Ascending aorta (tissue), 2 donors: ENCODE measurements at regions not wholly inside any gene's neighbourhood (a gene's known extent, or its start where the extent isn't known, plus 50 kb on each side); places are given as distances from the start of the nearest gene placed in this dataset.

Source experiments
- DNase-seq, 2 donors: peaks; one replicate each; pipeline ENCODE4 v3.0.0-alpha.2; 2019; ENCODE audit warnings: low spot score in 2 of 2
- H3K27ac ChIP-seq, 2 donors: fragments of 200-600 bp; sonication (generic); one replicate each; pipeline ENCODE4 v1.5.1; 2016 to 2017; ENCODE audit warnings: mild to moderate bottlenecking in 1 of 2
- H3K27me3 ChIP-seq: fragments of 200-600 bp; sonication (generic); one replicate; pipeline ENCODE4 v1.5.1; 2017
- H3K36me3 ChIP-seq, 2 donors: fragments of 200-600 bp; sonication (generic); one replicate each; pipeline ENCODE4 v1.5.1; 2016
- H3K4me1 ChIP-seq, 2 donors: fragments of 200-600 bp; sonication (generic); one replicate each; pipeline ENCODE4 v1.5.1; 2016 to 2017; ENCODE audit warnings: mild to moderate bottlenecking in 1 of 2
- H3K4me3 ChIP-seq, 2 donors: fragments of 200-600 bp; sonication (generic); one replicate each; pipeline ENCODE4 v1.5.1; 2016 to 2017; ENCODE audit warnings: mild to moderate bottlenecking in 1 of 2
- H3K9me3 ChIP-seq, 2 donors: fragments of 200-600 bp; sonication (generic); one replicate each; pipeline ENCODE4 v1.5.1; 2016
- intact Hi-C: fragments of 100-400 bp; cut with DNase I; formaldehyde crosslinking; loops from one replicate; pipeline ENCODE4 v1.15.1; 2023
- TF ChIP-seq, protein P1 (sequence below), 3 experiments: fragments of 200-600 bp in 2 of 3; fragments of 450-650 bp in 1 of 3; sonication (generic) in 2 of 3; IDR thresholded peaks; one replicate each; pipeline ENCODE4 v1.5.1; 2016 to 2019; ENCODE audit warnings: antibody characterized with exemption in 3 of 3, mild to moderate bottlenecking in 1 of 3, moderate library complexity in 1 of 3

DNA sequence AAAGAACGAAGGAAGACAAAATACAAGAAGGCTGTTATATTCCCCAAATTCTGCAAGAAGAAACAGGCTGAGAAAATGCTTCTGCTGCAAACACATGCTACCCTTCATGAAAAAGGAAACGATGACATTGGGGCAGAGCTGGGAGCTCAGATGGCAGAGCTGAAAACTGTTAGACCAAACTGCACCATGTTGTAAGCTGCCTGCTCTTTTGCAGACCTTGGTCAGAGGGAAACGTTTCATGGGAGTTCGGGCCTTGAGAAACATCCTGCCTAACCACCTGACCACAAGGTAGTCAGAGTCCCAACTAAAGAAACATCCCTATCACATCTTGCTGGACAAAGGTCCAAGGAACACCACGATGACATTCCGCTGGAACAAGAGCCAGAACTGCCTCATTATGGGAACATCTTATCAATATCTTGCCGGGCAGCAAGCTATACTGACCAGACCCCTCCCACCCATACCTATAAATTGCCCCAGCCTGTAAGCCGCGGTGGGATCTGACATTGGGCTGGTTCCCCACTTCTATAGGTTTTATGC is 110.7 kb upstream of the CTSC start:
- no peak for DNase-seq
- no peak overlapping the region for H3K27ac ChIP-seq
- H3K4me3 ChIP-seq, result no peak overlapping the region
- no peaks in the 10 kb centered on the region for H3K9me3 ChIP-seq
- TF ChIP-seq, protein P1, sequence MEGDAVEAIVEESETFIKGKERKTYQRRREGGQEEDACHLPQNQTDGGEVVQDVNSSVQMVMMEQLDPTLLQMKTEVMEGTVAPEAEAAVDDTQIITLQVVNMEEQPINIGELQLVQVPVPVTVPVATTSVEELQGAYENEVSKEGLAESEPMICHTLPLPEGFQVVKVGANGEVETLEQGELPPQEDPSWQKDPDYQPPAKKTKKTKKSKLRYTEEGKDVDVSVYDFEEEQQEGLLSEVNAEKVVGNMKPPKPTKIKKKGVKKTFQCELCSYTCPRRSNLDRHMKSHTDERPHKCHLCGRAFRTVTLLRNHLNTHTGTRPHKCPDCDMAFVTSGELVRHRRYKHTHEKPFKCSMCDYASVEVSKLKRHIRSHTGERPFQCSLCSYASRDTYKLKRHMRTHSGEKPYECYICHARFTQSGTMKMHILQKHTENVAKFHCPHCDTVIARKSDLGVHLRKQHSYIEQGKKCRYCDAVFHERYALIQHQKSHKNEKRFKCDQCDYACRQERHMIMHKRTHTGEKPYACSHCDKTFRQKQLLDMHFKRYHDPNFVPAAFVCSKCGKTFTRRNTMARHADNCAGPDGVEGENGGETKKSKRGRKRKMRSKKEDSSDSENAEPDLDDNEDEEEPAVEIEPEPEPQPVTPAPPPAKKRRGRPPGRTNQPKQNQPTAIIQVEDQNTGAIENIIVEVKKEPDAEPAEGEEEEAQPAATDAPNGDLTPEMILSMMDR (IDR thresholded peaks at IDR 0.05), result no peak
- no peaks in the 10 kb centered on the region for H3K36me3 ChIP-seq
- intact Hi-C loops, result no loop called here
- no peaks in the 10 kb centered on the region for H3K27me3 ChIP-seq
- no peaks in the 10 kb centered on the region for H3K4me1 ChIP-seq

DNA sequence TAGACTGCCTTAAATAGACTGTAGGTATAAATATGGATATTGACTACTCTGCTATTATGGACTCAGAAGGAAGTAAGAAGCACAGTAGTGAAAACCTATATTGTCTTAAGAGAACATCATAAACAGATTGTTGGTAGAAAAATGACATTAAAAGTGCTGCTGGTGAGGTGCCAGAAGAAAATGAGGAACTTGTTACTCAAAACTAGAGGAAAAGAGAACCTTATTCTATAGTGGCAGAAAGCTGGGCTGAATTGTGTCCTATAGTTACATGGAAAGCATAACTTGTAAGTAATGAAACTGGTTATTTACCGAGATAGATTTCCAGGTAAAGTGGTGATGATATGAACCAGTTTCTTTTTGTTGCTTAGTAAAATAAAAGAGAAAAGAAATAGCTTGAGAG is 109.7 kb upstream of the CTSC start:
- Histone ChIP-seq H3K9me3 (no peaks in the 10 kb centered on the region), H3K4me1 (no peaks in the 10 kb centered on the region), H3K36me3 (no peaks in the 10 kb centered on the region), H3K27me3 (no peaks in the 10 kb centered on the region), H3K4me3 (no peak overlapping the region), H3K27ac (no peak overlapping the region)
- TF ChIP-seq, protein P1 (IDR thresholded peaks at IDR 0.05), result no peak
- intact Hi-C loops, result no loop called here
- DNase-seq, result no peak

DNA sequence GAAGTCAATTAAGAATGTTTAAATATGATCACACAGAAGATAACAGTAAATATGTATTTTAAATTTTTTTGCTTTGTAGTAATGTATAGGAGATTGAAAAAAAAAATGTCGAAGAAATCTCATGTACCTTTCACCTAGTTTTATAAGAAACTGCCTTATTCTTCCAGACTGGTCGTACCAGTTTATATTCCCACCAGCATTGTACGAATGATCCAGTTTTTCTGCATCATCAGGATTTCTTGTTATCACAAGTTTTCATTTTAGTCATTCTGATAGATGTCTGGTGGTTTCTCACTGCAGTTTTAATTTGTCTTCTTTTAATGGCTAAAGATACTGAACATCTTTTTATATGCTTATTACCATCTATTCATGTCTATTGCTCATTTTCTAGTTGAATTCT is 101.8 kb upstream of the CTSC start:
- H3K27me3 ChIP-seq, result no peaks in the 10 kb centered on the region
- no peak overlapping the region for H3K27ac ChIP-seq
- TF ChIP-seq, protein P1 (IDR thresholded peaks at IDR 0.05), result no peak
- no peak for DNase-seq
- no peaks in the 10 kb centered on the region for H3K9me3 ChIP-seq
- no peaks in the 10 kb centered on the region for H3K4me1 ChIP-seq
- no peak overlapping the region for H3K4me3 ChIP-seq
- H3K36me3 ChIP-seq, result no peaks in the 10 kb centered on the region
- intact Hi-C loops, result no loop called here

DNA sequence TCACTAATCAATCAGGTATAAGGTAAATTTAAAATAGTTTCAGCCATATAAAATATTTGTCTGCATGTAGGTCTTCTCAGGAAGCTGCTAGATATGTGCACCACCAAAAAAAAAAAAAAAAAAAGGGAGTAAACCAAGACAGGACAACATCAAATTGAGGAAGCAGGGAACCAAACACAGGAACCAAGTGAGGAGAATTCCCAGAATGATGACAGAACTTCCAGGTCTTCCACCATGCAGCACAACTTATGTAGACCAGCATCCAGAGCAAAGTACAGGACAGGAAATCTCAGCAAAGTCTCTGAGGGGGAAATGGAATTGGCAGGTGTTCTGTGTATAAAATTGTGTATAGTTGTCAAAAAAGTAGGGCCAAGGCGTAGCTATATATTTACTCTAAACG is 101.2 kb upstream of the CTSC start:
- Histone ChIP-seq H3K9me3 (no peaks in the 10 kb centered on the region), H3K27ac (no peak overlapping the region), H3K27me3 (no peaks in the 10 kb centered on the region), H3K36me3 (no peaks in the 10 kb centered on the region), H3K4me1 (no peaks in the 10 kb centered on the region), H3K4me3 (no peak overlapping the region)
- TF ChIP-seq, protein P1 (IDR thresholded peaks at IDR 0.05), result no peak
- intact Hi-C loops, result no loop called here
- DNase-seq, result no peak

DNA sequence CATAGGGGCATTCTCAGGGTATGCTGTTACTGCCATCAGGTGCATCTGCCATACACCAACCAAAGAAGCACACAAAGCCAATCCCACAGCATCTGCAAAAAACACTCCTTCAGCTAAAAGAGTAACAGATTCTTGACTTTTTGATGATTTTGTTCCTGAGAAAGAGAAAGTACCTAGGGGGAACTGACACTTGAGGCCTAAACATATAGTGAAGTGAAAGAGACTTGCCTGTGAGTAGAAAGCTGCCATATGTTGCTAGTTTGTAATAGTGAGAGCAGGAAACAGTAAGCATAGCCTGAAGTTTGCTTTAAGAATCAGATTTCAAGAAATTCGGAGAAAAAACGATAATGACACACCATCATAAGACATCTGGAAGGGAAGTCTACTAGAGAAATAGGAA is 97.9 kb upstream of the CTSC start:
- Histone ChIP-seq H3K27me3 (no peaks in the 10 kb centered on the region), H3K4me3 (no peak overlapping the region), H3K9me3 (no peaks in the 10 kb centered on the region), H3K36me3 (no peaks in the 10 kb centered on the region), H3K4me1 (no peaks in the 10 kb centered on the region), H3K27ac (no peak overlapping the region)
- TF ChIP-seq, protein P1 (IDR thresholded peaks at IDR 0.05), result no peak
- intact Hi-C loops, result no loop called here
- no peak for DNase-seq
